Neutrophil (primary cell): ENCODE measurements at regions not wholly inside any gene's neighbourhood (a gene's known extent, or its start where the extent isn't known, plus 50 kb on each side); places are given as distances from the start of the nearest gene placed in this dataset.
A peak's percentile ranks its signal among the peaks of the same experiment; 100 is the strongest.

Experiments used
- H3K27ac ChIP-seq: fragments of 200-600 bp; sonication (generic); 2 replicates; pipeline ENCODE4 v1.5.1; 2016; ENCODE audit warnings: mild to moderate bottlenecking, moderate library complexity
- H3K27me3 ChIP-seq: fragments of 200-600 bp; sonication (generic); 2 replicates; pipeline ENCODE4 v1.6.0; 2016; ENCODE audit warnings: mild to moderate bottlenecking
- H3K36me3 ChIP-seq: fragments of 200-600 bp; sonication (generic); 2 replicates; pipeline ENCODE4 v1.5.1; 2017
- H3K4me1 ChIP-seq, 2 experiments: fragments of 200-600 bp in 1 of 2; sonication (generic) in 1 of 2; 1 replicate in 1 of 2; 2 replicates in 1 of 2; pipeline versions ENCODE4 v1.5.1 to v1.6.1; 2013 to 2016; ENCODE audit warnings: low read depth in 1 of 2, low read length in 1 of 2, mild to moderate bottlenecking in 1 of 2, moderate library complexity in 1 of 2; ENCODE audit not compliant: control insufficient read depth in 1 of 2, insufficient read depth in 1 of 2
- H3K4me3 ChIP-seq, 2 experiments: fragments of 200-600 bp in 1 of 2; sonication (generic) in 1 of 2; 1 replicate in 1 of 2; 2 replicates in 1 of 2; pipeline ENCODE4 v1.5.1; 2013 to 2016; ENCODE audit warnings: low read depth in 1 of 2, low read length in 1 of 2, mild to moderate bottlenecking in 1 of 2, moderate library complexity in 1 of 2
- H3K9me3 ChIP-seq: fragments of 200-600 bp; sonication (generic); 2 replicates; pipeline ENCODE4 v1.5.1; 2016
- CTCF ChIP-seq: fragments of 200-600 bp; sonication (generic); IDR thresholded peaks from 2 replicates; pipeline ENCODE4 v1.5.1; 2016; ENCODE audit warnings: antibody characterized with exemption

- Histone ChIP-seq H3K36me3 (no peaks in the 10 kb centered on the region), H3K27me3 (no peaks in the 10 kb centered on the region), H3K4me1 (peaks cover 16 to 27% of the 10 kb centered on the region in 2 experiments), H3K27ac (peak overlapping the region; percentile 60), H3K9me3 (peaks cover 3% of the 10 kb centered on the region), H3K4me3 (peak overlapping the region in 1 of 2 experiments; percentile 19)
- TF ChIP-seq CTCF: no peak
These were observed 248.3 kb downstream of the PHF14 start for GRCh38 chr7:11221984-11222383.

DNA sequence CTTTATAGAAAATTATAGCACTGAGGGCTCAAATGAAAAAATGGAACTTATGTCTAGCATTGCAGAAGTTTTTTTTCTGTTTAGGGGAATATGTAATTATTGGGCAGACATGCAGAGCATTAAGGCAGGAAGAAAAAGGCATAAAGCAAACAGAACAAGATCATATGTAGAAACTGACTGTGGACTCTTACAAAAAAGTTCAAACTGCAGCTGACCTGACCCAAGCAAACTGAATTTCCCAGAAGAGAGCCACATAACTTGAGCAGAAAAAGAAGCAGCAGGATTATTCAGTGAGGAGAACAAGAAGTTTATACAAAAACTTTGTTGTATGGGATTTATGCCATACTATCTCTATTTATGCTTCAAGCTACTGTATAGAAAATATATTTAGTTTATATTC, 250.9 kb downstream of the PHF14 start:
- H3K4me3 ChIP-seq: no peak overlapping the region
- no peak for TF ChIP-seq CTCF
- no peaks in the 10 kb centered on the region for H3K27me3 ChIP-seq
- no peak overlapping the region for H3K27ac ChIP-seq
- no peaks in the 10 kb centered on the region for H3K36me3 ChIP-seq
- no peaks in the 10 kb centered on the region for H3K9me3 ChIP-seq
- H3K4me1 ChIP-seq: peaks cover 16 to 27% of the 10 kb centered on the region in 2 experiments

GRCh38 chr7:11228515-11228914, 254.8 kb downstream of the PHF14 start:
- TF ChIP-seq CTCF: no peak
- no peaks in the 10 kb centered on the region for H3K9me3 ChIP-seq
- H3K36me3 ChIP-seq: no peaks in the 10 kb centered on the region
- no peak overlapping the region for H3K27ac ChIP-seq
- H3K27me3 ChIP-seq: no peaks in the 10 kb centered on the region
- no peak overlapping the region for H3K4me3 ChIP-seq
- H3K4me1 ChIP-seq: no peaks in the 10 kb centered on the region

DNA sequence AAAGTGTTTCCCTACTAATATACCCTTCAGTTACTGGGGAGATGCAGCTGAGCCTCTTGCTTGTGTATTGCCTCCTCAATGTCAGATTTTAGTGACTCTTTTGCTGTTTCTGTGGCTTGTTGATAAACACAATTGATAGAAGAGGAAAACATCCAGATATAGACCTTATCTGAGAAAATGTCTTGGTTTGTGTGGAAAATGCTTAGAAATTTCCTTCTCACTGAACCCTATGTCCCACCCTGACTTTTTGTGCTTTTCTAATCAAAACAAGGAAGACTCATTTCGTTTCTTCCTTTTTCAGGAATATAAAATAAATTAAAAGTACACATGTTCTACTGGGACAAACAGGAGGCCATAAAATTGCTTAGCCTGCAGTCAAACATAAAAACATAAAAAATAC, 257.5 kb downstream of the PHF14 start:
- no peaks in the 10 kb centered on the region for H3K9me3 ChIP-seq
- H3K36me3 ChIP-seq: no peaks in the 10 kb centered on the region
- TF ChIP-seq CTCF: no peak
- H3K27me3 ChIP-seq: no peaks in the 10 kb centered on the region
- no peak overlapping the region for H3K27ac ChIP-seq
- peaks cover 0 to 7% of the 10 kb centered on the region in 2 experiments for H3K4me1 ChIP-seq
- H3K4me3 ChIP-seq: no peak overlapping the region

- peaks cover 0 to 7% of the 10 kb centered on the region in 2 experiments for H3K4me1 ChIP-seq
- no peaks in the 10 kb centered on the region for H3K27me3 ChIP-seq
- no peak overlapping the region for H3K27ac ChIP-seq
- H3K9me3 ChIP-seq: no peaks in the 10 kb centered on the region
- no peak overlapping the region for H3K4me3 ChIP-seq
- no peak for TF ChIP-seq CTCF
- H3K36me3 ChIP-seq: no peaks in the 10 kb centered on the region
These were observed 258.8 kb downstream of the PHF14 start for GRCh38 chr7:11232462-11232861.

- Histone ChIP-seq H3K36me3 (no peaks in the 10 kb centered on the region), H3K4me3 (no peak overlapping the region), H3K27me3 (no peaks in the 10 kb centered on the region), H3K27ac (no peak overlapping the region), H3K9me3 (no peaks in the 10 kb centered on the region), H3K4me1 (peaks cover 0 to 7% of the 10 kb centered on the region in 2 experiments)
- no peak for TF ChIP-seq CTCF
These were observed 260.2 kb downstream of the PHF14 start for GRCh38 chr7:11233871-11234270.
